K562 (cell line): ENCODE measurements at regions not wholly inside any gene's neighbourhood (a gene's known extent, or its start where the extent isn't known, plus 50 kb on each side); places are given as distances from the start of the nearest gene placed in this dataset.

Source experiments
- ELF1 ChIP-seq: fragments of 200-800 bp; sonication (Bioruptor generic); IDR thresholded peaks from 2 replicates; pipeline ENCODE4 v1.6.1; 2016; ENCODE audit warnings: missing genetic modification characterization, missing compliant biosample characterization
- ETV6 ChIP-seq, 3 experiments: fragments of 150-350 bp in 1 of 3; sonication (generic) in 1 of 3; formaldehyde crosslinking in 1 of 3; IDR thresholded peaks; 2 replicates each; pipeline versions ENCODE4 v1.6.1 to v1.8.0; 2014 to 2022; ENCODE audit warnings: borderline replicate concordance in 2 of 3, low read depth in 2 of 3, antibody characterized with exemption in 1 of 3, low read length in 1 of 3, mild to moderate bottlenecking in 1 of 3, missing genetic modification reagents in 1 of 3
- GATAD2B ChIP-seq: fragments of 450-650 bp; IDR thresholded peaks from 2 replicates; pipeline ENCODE4 v1.6.1; 2017; ENCODE audit warnings: mild to moderate bottlenecking, borderline replicate concordance

DNA sequence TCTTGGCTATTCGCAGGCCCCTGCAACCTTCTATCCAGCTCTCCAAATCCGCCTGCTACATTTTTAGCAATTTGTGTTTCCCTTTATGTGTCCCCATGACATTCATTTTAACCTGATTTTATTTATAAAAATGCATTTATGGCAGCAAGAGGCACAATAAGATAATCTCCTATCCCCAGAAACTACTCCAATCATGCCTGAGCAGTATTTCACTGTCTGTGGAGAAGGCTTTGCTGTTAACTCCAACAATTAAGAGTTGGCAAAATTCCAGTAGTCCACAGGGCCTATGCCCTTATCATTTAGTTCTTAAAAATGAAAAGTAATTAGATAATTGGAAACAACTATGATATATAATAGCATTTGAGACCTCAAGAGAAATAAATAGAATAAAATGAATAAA, 462.4 kb downstream of the TRHDE start:
- TF ChIP-seq ETV6 (IDR thresholded peaks at IDR 0.05; ENCODE audit: borderline replicate concordance in 1 of 2, low read depth in 2 of 2, low read length in 1 of 2) (no peak), ETV6 (CRISPR knock-in tag; IDR thresholded peaks at IDR 0.05; ENCODE audit: borderline replicate concordance) (no peak), ELF1 (no peak), GATAD2B (no peak)
